ENCODE measurements at regions not wholly inside any gene's neighbourhood (a gene's known extent, or its start where the extent isn't known, plus 50 kb on each side); places are given as distances from the start of the nearest gene placed in this dataset.

DNA sequence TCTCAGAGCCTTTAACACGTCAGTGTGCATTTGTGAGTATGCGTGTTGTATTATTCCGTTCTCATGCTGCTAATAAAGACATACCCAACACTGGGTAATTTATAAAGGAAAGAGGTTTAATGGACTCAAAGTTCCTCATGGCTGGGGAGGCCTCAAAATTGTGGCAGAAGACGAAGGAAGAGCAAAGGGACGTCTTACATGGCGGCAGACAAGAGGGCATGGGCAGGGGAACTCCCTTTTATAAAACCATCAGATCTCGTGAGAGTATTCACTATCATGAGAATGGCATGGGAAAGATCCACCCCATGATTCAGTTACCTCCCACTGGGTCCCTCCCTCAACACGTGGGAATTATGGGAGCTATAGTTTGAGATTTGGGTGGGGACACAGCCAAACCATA is 285.0 kb downstream of the PBX3 start:
- no peak for DNase-seq (ENCODE audit: low spot score)
- no peak overlapping the region for H3K4me3 ChIP-seq (ENCODE audit: low read depth in 1 of 3, low read length in 3 of 3)
- no peak overlapping the region for H3K27ac ChIP-seq (ENCODE audit: low read depth in 1 of 2, low read length in 2 of 2)
- H3K27me3 ChIP-seq (ENCODE audit: control insufficient read depth in 4 of 4, insufficient read depth in 4 of 4, low read length in 3 of 4) = no peaks in the 10 kb centered on the region
- TF ChIP-seq TAF1 (conservative IDR thresholded peaks at IDR 0.05) = no peak
- TF ChIP-seq, protein P1, sequence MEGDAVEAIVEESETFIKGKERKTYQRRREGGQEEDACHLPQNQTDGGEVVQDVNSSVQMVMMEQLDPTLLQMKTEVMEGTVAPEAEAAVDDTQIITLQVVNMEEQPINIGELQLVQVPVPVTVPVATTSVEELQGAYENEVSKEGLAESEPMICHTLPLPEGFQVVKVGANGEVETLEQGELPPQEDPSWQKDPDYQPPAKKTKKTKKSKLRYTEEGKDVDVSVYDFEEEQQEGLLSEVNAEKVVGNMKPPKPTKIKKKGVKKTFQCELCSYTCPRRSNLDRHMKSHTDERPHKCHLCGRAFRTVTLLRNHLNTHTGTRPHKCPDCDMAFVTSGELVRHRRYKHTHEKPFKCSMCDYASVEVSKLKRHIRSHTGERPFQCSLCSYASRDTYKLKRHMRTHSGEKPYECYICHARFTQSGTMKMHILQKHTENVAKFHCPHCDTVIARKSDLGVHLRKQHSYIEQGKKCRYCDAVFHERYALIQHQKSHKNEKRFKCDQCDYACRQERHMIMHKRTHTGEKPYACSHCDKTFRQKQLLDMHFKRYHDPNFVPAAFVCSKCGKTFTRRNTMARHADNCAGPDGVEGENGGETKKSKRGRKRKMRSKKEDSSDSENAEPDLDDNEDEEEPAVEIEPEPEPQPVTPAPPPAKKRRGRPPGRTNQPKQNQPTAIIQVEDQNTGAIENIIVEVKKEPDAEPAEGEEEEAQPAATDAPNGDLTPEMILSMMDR (IDR thresholded peaks at IDR 0.05; ENCODE audit: low read depth, low read length, missing input control) = no peak
- TF ChIP-seq, protein P2, sequence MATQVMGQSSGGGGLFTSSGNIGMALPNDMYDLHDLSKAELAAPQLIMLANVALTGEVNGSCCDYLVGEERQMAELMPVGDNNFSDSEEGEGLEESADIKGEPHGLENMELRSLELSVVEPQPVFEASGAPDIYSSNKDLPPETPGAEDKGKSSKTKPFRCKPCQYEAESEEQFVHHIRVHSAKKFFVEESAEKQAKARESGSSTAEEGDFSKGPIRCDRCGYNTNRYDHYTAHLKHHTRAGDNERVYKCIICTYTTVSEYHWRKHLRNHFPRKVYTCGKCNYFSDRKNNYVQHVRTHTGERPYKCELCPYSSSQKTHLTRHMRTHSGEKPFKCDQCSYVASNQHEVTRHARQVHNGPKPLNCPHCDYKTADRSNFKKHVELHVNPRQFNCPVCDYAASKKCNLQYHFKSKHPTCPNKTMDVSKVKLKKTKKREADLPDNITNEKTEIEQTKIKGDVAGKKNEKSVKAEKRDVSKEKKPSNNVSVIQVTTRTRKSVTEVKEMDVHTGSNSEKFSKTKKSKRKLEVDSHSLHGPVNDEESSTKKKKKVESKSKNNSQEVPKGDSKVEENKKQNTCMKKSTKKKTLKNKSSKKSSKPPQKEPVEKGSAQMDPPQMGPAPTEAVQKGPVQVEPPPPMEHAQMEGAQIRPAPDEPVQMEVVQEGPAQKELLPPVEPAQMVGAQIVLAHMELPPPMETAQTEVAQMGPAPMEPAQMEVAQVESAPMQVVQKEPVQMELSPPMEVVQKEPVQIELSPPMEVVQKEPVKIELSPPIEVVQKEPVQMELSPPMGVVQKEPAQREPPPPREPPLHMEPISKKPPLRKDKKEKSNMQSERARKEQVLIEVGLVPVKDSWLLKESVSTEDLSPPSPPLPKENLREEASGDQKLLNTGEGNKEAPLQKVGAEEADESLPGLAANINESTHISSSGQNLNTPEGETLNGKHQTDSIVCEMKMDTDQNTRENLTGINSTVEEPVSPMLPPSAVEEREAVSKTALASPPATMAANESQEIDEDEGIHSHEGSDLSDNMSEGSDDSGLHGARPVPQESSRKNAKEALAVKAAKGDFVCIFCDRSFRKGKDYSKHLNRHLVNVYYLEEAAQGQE (IDR thresholded peaks at IDR 0.05) = no peak
- no peak for TF ChIP-seq YY1 (IDR thresholded peaks at IDR 0.05)
- no peak for TF ChIP-seq GABPA (IDR thresholded peaks at IDR 0.05 in 1 of 2, conservative IDR thresholded peaks at IDR 0.05 in 1 of 2)
- TF ChIP-seq EGR1 (IDR thresholded peaks at IDR 0.05; ENCODE audit: low read depth in 2 of 2) = no peak
- TF ChIP-seq SP1 (IDR thresholded peaks at IDR 0.05) = no peak
- TF ChIP-seq RXRA (IDR thresholded peaks at IDR 0.05) = no peak
- no peak for TF ChIP-seq HNF4A (conservative IDR thresholded peaks at IDR 0.05)
- TF ChIP-seq, protein P3, sequence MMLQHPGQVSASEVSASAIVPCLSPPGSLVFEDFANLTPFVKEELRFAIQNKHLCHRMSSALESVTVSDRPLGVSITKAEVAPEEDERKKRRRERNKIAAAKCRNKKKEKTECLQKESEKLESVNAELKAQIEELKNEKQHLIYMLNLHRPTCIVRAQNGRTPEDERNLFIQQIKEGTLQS (IDR thresholded peaks at IDR 0.05) = no peak
- TF ChIP-seq, protein P4, sequence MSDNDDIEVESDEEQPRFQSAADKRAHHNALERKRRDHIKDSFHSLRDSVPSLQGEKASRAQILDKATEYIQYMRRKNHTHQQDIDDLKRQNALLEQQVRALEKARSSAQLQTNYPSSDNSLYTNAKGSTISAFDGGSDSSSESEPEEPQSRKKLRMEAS (IDR thresholded peaks at IDR 0.05) = no peak
- TF ChIP-seq JUND (IDR thresholded peaks at IDR 0.05) = no peak
- TF ChIP-seq HNF4G (IDR thresholded peaks at IDR 0.05) = no peak
- no peak for TF ChIP-seq NR2F2 (IDR thresholded peaks at IDR 0.05)
- no peak for TF ChIP-seq FOXA1 (IDR thresholded peaks at IDR 0.05)
- no peak overlapping the region for H3K9ac ChIP-seq (ENCODE audit: low read depth in 1 of 2, low read length in 2 of 2)
- peaks cover 0 to 9% (median 5%) of the 10 kb centered on the region in 4 donors for H3K4me1 ChIP-seq (ENCODE audit: control insufficient read depth in 4 of 4, insufficient read depth in 4 of 4, low read length in 3 of 4)
- H3K36me3 ChIP-seq (ENCODE audit: control insufficient read depth in 4 of 4, insufficient read depth in 3 of 4, low read depth in 1 of 4, low read length in 3 of 4) = no peaks in the 10 kb centered on the region
- H3K9me3 ChIP-seq (ENCODE audit: control insufficient read depth in 4 of 4, low read length in 3 of 4) = no peaks in the 10 kb centered on the region
- 88% methylated on average over 8 of the region's 8 CpGs for WGBS

DNA sequence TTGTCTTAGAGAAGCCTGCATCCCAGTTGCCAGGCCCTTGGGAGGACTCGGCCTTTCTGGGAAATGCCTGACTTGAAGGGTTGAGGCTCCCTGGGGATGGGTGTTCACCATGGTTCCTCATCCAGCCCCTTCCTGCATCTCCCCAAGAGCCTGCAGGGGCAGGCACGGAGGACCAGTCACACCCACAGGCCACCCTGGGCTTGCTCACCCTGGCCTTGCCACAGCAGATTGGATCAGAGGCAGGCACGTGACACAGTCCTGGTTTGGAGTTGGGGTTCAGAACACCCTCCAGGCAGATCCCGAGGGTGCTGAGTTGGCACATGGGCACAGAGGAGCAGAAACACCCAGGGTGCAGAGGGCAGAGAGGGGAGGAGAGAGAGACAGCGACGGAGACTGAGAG is 286.1 kb downstream of the PBX3 start:
- no peak for DNase-seq (ENCODE audit: low spot score)
- TF ChIP-seq TAF1 (conservative IDR thresholded peaks at IDR 0.05) (no peak), JUND (IDR thresholded peaks at IDR 0.05) (no peak), HNF4G (IDR thresholded peaks at IDR 0.05) (no peak), HNF4A (conservative IDR thresholded peaks at IDR 0.05) (no peak), RAD21 (IDR thresholded peaks at IDR 0.05) (no peak), FOXA1 (IDR thresholded peaks at IDR 0.05) (no peak), GABPA (IDR thresholded peaks at IDR 0.05 in 1 of 2, conservative IDR thresholded peaks at IDR 0.05 in 1 of 2) (no peak)
- TF ChIP-seq, protein P2 (IDR thresholded peaks at IDR 0.05) = no peak
- TF ChIP-seq, protein P5, sequence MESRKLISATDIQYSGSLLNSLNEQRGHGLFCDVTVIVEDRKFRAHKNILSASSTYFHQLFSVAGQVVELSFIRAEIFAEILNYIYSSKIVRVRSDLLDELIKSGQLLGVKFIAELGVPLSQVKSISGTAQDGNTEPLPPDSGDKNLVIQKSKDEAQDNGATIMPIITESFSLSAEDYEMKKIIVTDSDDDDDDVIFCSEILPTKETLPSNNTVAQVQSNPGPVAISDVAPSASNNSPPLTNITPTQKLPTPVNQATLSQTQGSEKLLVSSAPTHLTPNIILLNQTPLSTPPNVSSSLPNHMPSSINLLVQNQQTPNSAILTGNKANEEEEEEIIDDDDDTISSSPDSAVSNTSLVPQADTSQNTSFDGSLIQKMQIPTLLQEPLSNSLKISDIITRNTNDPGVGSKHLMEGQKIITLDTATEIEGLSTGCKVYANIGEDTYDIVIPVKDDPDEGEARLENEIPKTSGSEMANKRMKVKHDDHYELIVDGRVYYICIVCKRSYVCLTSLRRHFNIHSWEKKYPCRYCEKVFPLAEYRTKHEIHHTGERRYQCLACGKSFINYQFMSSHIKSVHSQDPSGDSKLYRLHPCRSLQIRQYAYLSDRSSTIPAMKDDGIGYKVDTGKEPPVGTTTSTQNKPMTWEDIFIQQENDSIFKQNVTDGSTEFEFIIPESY (IDR thresholded peaks at IDR 0.05) = no peak
- H3K36me3 ChIP-seq (ENCODE audit: control insufficient read depth in 4 of 4, insufficient read depth in 3 of 4, low read depth in 1 of 4, low read length in 3 of 4) = no peaks in the 10 kb centered on the region
- no peak overlapping the region for H3K4me3 ChIP-seq (ENCODE audit: low read depth in 1 of 3, low read length in 3 of 3)
- no peak overlapping the region for H3K9ac ChIP-seq (ENCODE audit: low read depth in 1 of 2, low read length in 2 of 2)
- H3K27me3 ChIP-seq (ENCODE audit: control insufficient read depth in 4 of 4, insufficient read depth in 4 of 4, low read length in 3 of 4) = no peaks in the 10 kb centered on the region
- no peak overlapping the region for H3K27ac ChIP-seq (ENCODE audit: low read depth in 1 of 2, low read length in 2 of 2)
- no peaks in the 10 kb centered on the region for H3K9me3 ChIP-seq (ENCODE audit: control insufficient read depth in 4 of 4, low read length in 3 of 4)
- no peaks in the 10 kb centered on the region for H3K4me1 ChIP-seq (ENCODE audit: control insufficient read depth in 4 of 4, insufficient read depth in 4 of 4, low read length in 3 of 4)
- 85% methylated on average over 6 of the region's 6 CpGs for WGBS
